Endodermal cell (in vitro differentiated cells): ENCODE measurements at regions not wholly inside any gene's neighbourhood (a gene's known extent, or its start where the extent isn't known, plus 50 kb on each side); places are given as distances from the start of the nearest gene placed in this dataset.

Experiments
- DNase-seq: peaks from one replicate; pipeline ENCODE4 v3.0.0-alpha.2; 2017
- H3K27ac ChIP-seq: 2 replicates; pipeline ENCODE4 v1.5.1; 2013; ENCODE audit warnings: mild to moderate bottlenecking, low read depth, low read length, moderate library complexity
- H3K27me3 ChIP-seq: 2 replicates; pipeline ENCODE4 v1.6.1; 2013; ENCODE audit warnings: mild to moderate bottlenecking, low read length, moderate library complexity; ENCODE audit not compliant: insufficient read depth, control insufficient read depth, poor library complexity, severe bottlenecking
- H3K36me3 ChIP-seq: 2 replicates; pipeline ENCODE4 v1.7.0; 2013; ENCODE audit warnings: mild to moderate bottlenecking, low read length, moderate library complexity; ENCODE audit not compliant: control insufficient read depth, insufficient read depth
- H3K4me1 ChIP-seq: one replicate; pipeline ENCODE4 v1.7.0; 2013; ENCODE audit warnings: low read length; ENCODE audit not compliant: control insufficient read depth, insufficient read depth
- H3K4me3 ChIP-seq: 2 replicates; pipeline ENCODE4 v1.5.1; 2013; ENCODE audit warnings: mild to moderate bottlenecking, low read length, moderate library complexity
- H3K9ac ChIP-seq: 2 replicates; pipeline ENCODE4 v1.6.1; 2013; ENCODE audit warnings: mild to moderate bottlenecking, low read length, moderate library complexity; ENCODE audit not compliant: poor library complexity, severe bottlenecking; ENCODE audit errors: extremely low read depth
- H3K9me3 ChIP-seq: 2 replicates; pipeline ENCODE4 v1.6.1; 2013; ENCODE audit warnings: mild to moderate bottlenecking, low read length, moderate library complexity; ENCODE audit not compliant: control insufficient read depth
- H3K27ac Mint-ChIP-seq: 2 replicates; pipeline ENCODE4 v1.8.0; 2020; ENCODE audit warnings: mixed read lengths
- H3K27me3 Mint-ChIP-seq: 2 replicates; pipeline ENCODE4 v1.8.0; 2021; ENCODE audit warnings: mild to moderate bottlenecking, mixed read lengths; ENCODE audit not compliant: insufficient read depth
- H3K36me3 Mint-ChIP-seq: 2 replicates; pipeline ENCODE4 v1.8.0; 2020; ENCODE audit warnings: low read depth, mixed read lengths
- H3K4me1 Mint-ChIP-seq: 2 replicates; pipeline ENCODE4 v1.8.0; 2020; ENCODE audit warnings: mixed read lengths
- H3K4me3 Mint-ChIP-seq: 2 replicates; pipeline ENCODE4 v1.8.0; 2020; ENCODE audit warnings: mild to moderate bottlenecking, moderate library complexity, mixed read lengths
- H3K9me3 Mint-ChIP-seq: 2 replicates; pipeline ENCODE4 v1.8.0; 2020; ENCODE audit warnings: mild to moderate bottlenecking, mixed read lengths
- CTCF ChIP-seq: fragments of 200-600 bp; sonication (generic); conservative IDR thresholded peaks from 2 replicates; pipeline ENCODE4 v1.5.0; 2021; ENCODE audit warnings: antibody characterized with exemption, mild to moderate bottlenecking
- WGBS, 2 experiments: methylation state at CpG; one replicate each; pipeline versions ENCODE4 v1.1.5 to v1.1.7; 2013; ENCODE audit warnings: missing lambda C conversion rate in 2 of 2, mixed read lengths in 1 of 2; ENCODE audit not compliant: insufficient coverage in 1 of 2, insufficient read length in 1 of 2; 5-methylcytosine and 5-hydroxymethylcytosine counted together

- 91 to 100% methylated on average over 1 to 5 of the region's 5 CpGs for WGBS, 2 experiments
These were observed 430.5 kb downstream of the MRPL39 start for GRCh38 chr21:25176637-25177412.

GRCh38 chr21:25175938-25176337 is 431.3 kb downstream of the MRPL39 start:
- Histone ChIP-seq H3K4me3 (no peak overlapping the region), H3K36me3 (no peaks in the 10 kb centered on the region), H3K27ac (no peak overlapping the region), H3K4me1 (no peaks in the 10 kb centered on the region), H3K27me3 (no peaks in the 10 kb centered on the region), H3K9me3 (no peaks in the 10 kb centered on the region), H3K9ac (no peak overlapping the region)
- H3K27me3 Mint-ChIP-seq: no peaks in the 10 kb centered on the region
- no peak overlapping the region for H3K4me3 Mint-ChIP-seq
- TF ChIP-seq CTCF: no peak
- H3K4me1 Mint-ChIP-seq: no peaks in the 10 kb centered on the region
- DNase-seq: no peak
- 87 to 100% methylated on average over 1 to 2 of the region's 2 CpGs for WGBS, 2 experiments
- no peaks in the 10 kb centered on the region for H3K36me3 Mint-ChIP-seq
- no peak overlapping the region for H3K27ac Mint-ChIP-seq
- H3K9me3 Mint-ChIP-seq: peaks cover 36% of the 10 kb centered on the region

More at GRCh38 chr21:25176637-25177412, 430.5 kb downstream of the MRPL39 start:
- Mint-ChIP-seq H3K27ac (no peak overlapping the region), H3K4me3 (no peak overlapping the region), H3K4me1 (no peaks in the 10 kb centered on the region), H3K27me3 (no peaks in the 10 kb centered on the region), H3K9me3 (peaks cover 35% of the 10 kb centered on the region), H3K36me3 (no peaks in the 10 kb centered on the region)
- no peak overlapping the region for H3K27ac ChIP-seq
- H3K9ac ChIP-seq: no peak overlapping the region
- no peak for DNase-seq
- H3K36me3 ChIP-seq: no peaks in the 10 kb centered on the region
- H3K9me3 ChIP-seq: no peaks in the 10 kb centered on the region
- TF ChIP-seq CTCF: no peak
- no peaks in the 10 kb centered on the region for H3K27me3 ChIP-seq
- no peaks in the 10 kb centered on the region for H3K4me1 ChIP-seq
- H3K4me3 ChIP-seq: no peak overlapping the region

GRCh38 chr21:25171438-25171837 is 435.8 kb downstream of the MRPL39 start:
- Mint-ChIP-seq H3K36me3 (no peaks in the 10 kb centered on the region), H3K4me1 (no peaks in the 10 kb centered on the region), H3K4me3 (no peak overlapping the region), H3K9me3 (peaks cover 58% of the 10 kb centered on the region), H3K27ac (no peak overlapping the region), H3K27me3 (no peaks in the 10 kb centered on the region)
- no peak overlapping the region for H3K4me3 ChIP-seq
- no peak for DNase-seq
- H3K27ac ChIP-seq: no peak overlapping the region
- no peak overlapping the region for H3K9ac ChIP-seq
- no peaks in the 10 kb centered on the region for H3K36me3 ChIP-seq
- peaks cover 20% of the 10 kb centered on the region for H3K9me3 ChIP-seq
- H3K27me3 ChIP-seq: no peaks in the 10 kb centered on the region
- 91 to 96% methylated on average over 5 to 6 of the region's 6 CpGs for WGBS, 2 experiments
- no peaks in the 10 kb centered on the region for H3K4me1 ChIP-seq
- no peak for TF ChIP-seq CTCF
